HEK293 (cell line): ENCODE measurements at regions not wholly inside any gene's neighbourhood (a gene's known extent, or its start where the extent isn't known, plus 50 kb on each side); places are given as distances from the start of the nearest gene placed in this dataset.

Source experiments
- CTCF ChIP-seq: fragments of 450-650 bp; formaldehyde crosslinking; IDR thresholded peaks from 2 replicates; pipeline ENCODE4 v1.5.1; 2016; ENCODE audit warnings: missing biosample characterization, missing genetic modification characterization
- ZNF561 ChIP-seq: fragments of 450-650 bp; IDR thresholded peaks from 2 replicates; pipeline ENCODE4 v1.5.1; 2018; ENCODE audit warnings: missing biosample characterization, missing genetic modification characterization, borderline replicate concordance
- ZNF792 ChIP-seq: fragments of 450-650 bp; formaldehyde crosslinking; IDR thresholded peaks from 2 replicates; pipeline ENCODE4 v1.5.1; 2016; ENCODE audit warnings: missing biosample characterization, missing genetic modification characterization

- TF ChIP-seq CTCF (tag by site-specific recombination) (no peak), ZNF792 (tag by site-specific recombination) (no peak), ZNF561 (tag by site-specific recombination) (no peak)
Measured at GRCh38 chrX:40406330-40406859, 174.4 kb upstream of the ATP6AP2 start.
